ENCODE measurements at regions not wholly inside any gene's neighbourhood (a gene's known extent, or its start where the extent isn't known, plus 50 kb on each side); places are given as distances from the start of the nearest gene placed in this dataset.

DNA sequence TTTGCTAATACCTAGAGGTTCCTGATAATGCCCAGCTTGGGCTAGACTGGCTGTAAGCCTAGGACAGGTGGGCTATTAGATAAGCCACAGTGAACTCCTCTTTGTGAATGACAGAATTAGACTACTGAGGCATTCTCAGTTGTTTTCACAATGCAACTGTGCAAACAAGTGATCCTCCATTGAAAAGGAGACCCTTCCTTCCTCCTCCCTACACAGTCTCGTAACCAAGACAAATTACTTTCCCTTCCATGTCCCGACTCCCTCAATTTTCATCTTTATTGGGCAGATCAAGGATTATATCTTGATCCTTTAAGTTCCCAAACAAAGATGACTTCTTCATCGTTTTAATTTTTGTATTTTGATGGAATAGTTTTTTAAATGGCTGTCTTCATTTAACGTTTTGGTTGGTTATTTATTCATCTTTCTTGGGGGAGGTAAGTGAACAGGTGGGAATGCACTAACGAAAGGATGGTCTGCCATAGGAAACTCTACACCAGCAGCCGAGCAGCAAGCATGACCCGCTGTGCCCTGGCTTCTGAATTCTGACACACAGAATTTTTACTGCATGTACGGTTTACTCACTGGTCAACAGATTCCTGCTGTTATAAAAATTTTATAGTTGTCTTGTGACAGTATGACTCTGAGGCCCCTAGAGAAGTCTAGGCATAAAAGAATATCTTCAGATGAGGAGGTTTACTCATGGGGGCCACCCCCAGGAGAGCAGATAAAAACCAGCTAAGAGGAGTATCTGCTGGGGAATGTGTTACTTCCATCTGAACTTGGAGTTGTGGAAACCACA is 137.5 kb upstream of the TUT7 start:
- H3K4me2 ChIP-seq (ENCODE audit: extremely low read depth, insufficient read depth, low read length) = no peak overlapping the region
- no peaks in the 10 kb centered on the region for H3K79me2 ChIP-seq (ENCODE audit: control insufficient read depth, insufficient read depth, low read length)
- no peak overlapping the region for H3K27ac ChIP-seq (ENCODE audit: insufficient read depth, low read length)
- no peak overlapping the region for H3K9ac ChIP-seq (ENCODE audit: insufficient read depth, low read length)
- no peaks in the 10 kb centered on the region for H3K27me3 ChIP-seq (ENCODE audit: control insufficient read depth, insufficient read depth, low read length)
- no peaks in the 10 kb centered on the region for H3K4me1 ChIP-seq (ENCODE audit: control insufficient read depth, extremely low read depth, insufficient read depth, low read length)
- no peak for TF ChIP-seq EZH2 (IDR thresholded peaks at IDR 0.05; ENCODE audit: low read length, missing control alignments)
- no peak for TF ChIP-seq CTCF (conservative IDR thresholded peaks at IDR 0.05 in 1 of 2, IDR thresholded peaks at IDR 0.05 in 1 of 2; ENCODE audit: low read depth in 1 of 2, low read length in 2 of 2)
- H3K4me3 ChIP-seq (replicated peaks in 1 of 4; ENCODE audit: control extremely low read depth in 1 of 4, insufficient read depth in 1 of 4, low read depth in 3 of 4, low read length in 4 of 4) = no peak overlapping the region
- H2AFZ ChIP-seq (ENCODE audit: low read length) = no peak overlapping the region
- H3K9me3 ChIP-seq (ENCODE audit: control insufficient read depth, insufficient read depth, low read depth, low read length) = no peaks in the 10 kb centered on the region
- H3K36me3 ChIP-seq (ENCODE audit: control insufficient read depth, insufficient read depth, low read length) = no peaks in the 10 kb centered on the region
- no peaks in the 10 kb centered on the region for H4K20me1 ChIP-seq (ENCODE audit: control insufficient read depth, extremely low read depth, insufficient read depth, low read length)
- DNase-seq (ENCODE audit: low read depth in 2 of 2) = no peak

DNA sequence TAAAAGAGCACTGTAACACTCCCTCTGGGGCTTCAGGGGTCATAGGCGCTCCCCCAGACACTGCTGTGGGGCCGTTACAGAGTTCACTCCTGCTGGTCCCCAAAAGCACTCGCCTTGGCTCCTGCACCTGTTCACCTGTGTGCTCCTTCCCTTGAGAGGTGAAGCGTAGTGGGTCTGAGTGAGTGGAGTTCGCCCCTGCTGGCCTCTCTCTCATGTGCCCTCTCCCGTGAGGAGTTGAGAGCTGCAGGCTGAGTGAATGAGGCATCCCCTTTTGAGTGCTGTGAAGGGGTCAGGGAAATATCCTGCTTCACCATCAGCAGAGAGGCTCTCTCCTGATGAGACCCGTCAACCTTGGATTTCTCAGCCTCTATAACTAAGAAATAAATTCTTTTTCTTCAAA is 134.6 kb upstream of the TUT7 start:
- Histone ChIP-seq H3K27ac (ENCODE audit: insufficient read depth, low read length) (no peak overlapping the region), H2AFZ (ENCODE audit: low read length) (no peak overlapping the region), H3K79me2 (ENCODE audit: control insufficient read depth, insufficient read depth, low read length) (no peaks in the 10 kb centered on the region), H3K9ac (ENCODE audit: insufficient read depth, low read length) (no peak overlapping the region), H3K27me3 (ENCODE audit: control insufficient read depth, insufficient read depth, low read length) (no peaks in the 10 kb centered on the region), H3K4me1 (ENCODE audit: control insufficient read depth, extremely low read depth, insufficient read depth, low read length) (no peaks in the 10 kb centered on the region), H3K4me3 (replicated peaks in 1 of 4; ENCODE audit: control extremely low read depth in 1 of 4, insufficient read depth in 1 of 4, low read depth in 3 of 4, low read length in 4 of 4) (no peak overlapping the region), H4K20me1 (ENCODE audit: control insufficient read depth, extremely low read depth, insufficient read depth, low read length) (no peaks in the 10 kb centered on the region), H3K4me2 (ENCODE audit: extremely low read depth, insufficient read depth, low read length) (no peak overlapping the region), H3K9me3 (ENCODE audit: control insufficient read depth, insufficient read depth, low read depth, low read length) (no peaks in the 10 kb centered on the region), H3K36me3 (ENCODE audit: control insufficient read depth, insufficient read depth, low read length) (no peaks in the 10 kb centered on the region)
- no peak for DNase-seq (ENCODE audit: low read depth in 2 of 2)
- TF ChIP-seq CTCF (conservative IDR thresholded peaks at IDR 0.05 in 1 of 2, IDR thresholded peaks at IDR 0.05 in 1 of 2; ENCODE audit: low read depth in 1 of 2, low read length in 2 of 2) (no peak), EZH2 (IDR thresholded peaks at IDR 0.05; ENCODE audit: low read length, missing control alignments) (no peak)

DNA sequence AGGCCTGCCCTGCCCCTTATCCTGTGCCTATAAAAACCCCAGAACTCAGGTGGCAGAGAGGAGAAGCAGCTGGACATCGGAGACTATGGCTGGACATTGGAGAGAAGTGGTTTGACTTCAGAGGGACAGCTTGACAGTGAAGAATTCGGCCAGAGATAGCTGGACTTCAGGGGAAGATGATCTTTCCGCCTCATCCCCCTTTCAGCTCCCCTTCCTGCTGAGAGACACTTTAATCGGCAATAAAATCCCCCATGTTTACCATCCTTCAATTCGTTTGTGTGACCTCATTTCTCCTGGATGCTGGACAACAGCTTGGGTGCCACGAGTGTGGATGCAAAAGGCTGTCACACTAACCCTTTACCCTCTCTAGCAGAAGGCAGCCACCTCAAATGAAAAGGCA is 134.1 kb upstream of the TUT7 start:
- no peak for TF ChIP-seq EZH2 (IDR thresholded peaks at IDR 0.05; ENCODE audit: low read length, missing control alignments)
- no peak for TF ChIP-seq CTCF (conservative IDR thresholded peaks at IDR 0.05 in 1 of 2, IDR thresholded peaks at IDR 0.05 in 1 of 2; ENCODE audit: low read depth in 1 of 2, low read length in 2 of 2)
- no peak overlapping the region for H3K27ac ChIP-seq (ENCODE audit: insufficient read depth, low read length)
- H3K9me3 ChIP-seq (ENCODE audit: control insufficient read depth, insufficient read depth, low read depth, low read length) = no peaks in the 10 kb centered on the region
- DNase-seq (ENCODE audit: low read depth in 2 of 2) = no peak
- no peak overlapping the region for H3K9ac ChIP-seq (ENCODE audit: insufficient read depth, low read length)
- no peaks in the 10 kb centered on the region for H3K4me1 ChIP-seq (ENCODE audit: control insufficient read depth, extremely low read depth, insufficient read depth, low read length)
- no peaks in the 10 kb centered on the region for H3K36me3 ChIP-seq (ENCODE audit: control insufficient read depth, insufficient read depth, low read length)
- no peaks in the 10 kb centered on the region for H3K27me3 ChIP-seq (ENCODE audit: control insufficient read depth, insufficient read depth, low read length)
- no peak overlapping the region for H3K4me2 ChIP-seq (ENCODE audit: extremely low read depth, insufficient read depth, low read length)
- no peak overlapping the region for H2AFZ ChIP-seq (ENCODE audit: low read length)
- H3K4me3 ChIP-seq (replicated peaks in 1 of 4; ENCODE audit: control extremely low read depth in 1 of 4, insufficient read depth in 1 of 4, low read depth in 3 of 4, low read length in 4 of 4) = no peak overlapping the region
- no peaks in the 10 kb centered on the region for H3K79me2 ChIP-seq (ENCODE audit: control insufficient read depth, insufficient read depth, low read length)
- H4K20me1 ChIP-seq (ENCODE audit: control insufficient read depth, extremely low read depth, insufficient read depth, low read length) = no peaks in the 10 kb centered on the region

All from fibroblast of lung (primary cell).